Effector CD4-positive, alpha-beta T cell (primary cell): ENCODE measurements at regions not wholly inside any gene's neighbourhood (a gene's known extent, or its start where the extent isn't known, plus 50 kb on each side); places are given as distances from the start of the nearest gene placed in this dataset.
"Not testable (repeated sequence)": the region's sequence is repeated elsewhere in the genome, so short reads cannot be mapped to it uniquely, and the experiment has no call there.

ENCODE experiments used
- DNase-seq: peaks from one replicate; pipeline ENCODE4 v3.0.0-alpha.2; 2020

GRCh38 chr13:58633226-58633625 lies 1001.7 kb downstream of the PCDH17 start:
- no peak for DNase-seq

GRCh38 chr13:58655086-58655485 lies 1023.5 kb downstream of the PCDH17 start:
- no peak for DNase-seq

- no peak for DNase-seq
Observed at GRCh38 chr13:58660826-58661225, 1029.3 kb downstream of the PCDH17 start.

GRCh38 chr13:58666331-58666730 lies 1034.8 kb downstream of the PCDH17 start:
- no peak for DNase-seq

DNA sequence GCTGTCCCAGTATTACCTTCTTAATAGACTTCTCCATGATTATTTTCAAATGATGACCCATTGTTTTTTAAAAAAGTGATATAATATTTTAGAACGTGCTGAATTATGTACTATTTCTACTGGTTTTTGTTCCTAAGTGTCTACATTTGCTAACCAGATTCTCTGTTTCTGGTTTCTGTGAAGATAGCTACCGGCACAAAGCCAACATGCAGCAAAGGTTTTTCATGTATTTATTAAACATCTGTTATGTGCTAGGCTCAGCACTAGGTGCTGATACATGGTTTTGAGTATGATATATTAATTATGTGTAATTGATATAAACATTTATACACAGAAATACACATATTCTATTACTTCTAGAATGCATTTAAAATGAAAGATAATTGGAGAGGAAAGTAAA lies 1035.6 kb downstream of the PCDH17 start:
- DNase-seq: no peak

GRCh38 chr13:58680115-58680514 lies 1048.6 kb downstream of the PCDH17 start:
- no peak for DNase-seq

DNA sequence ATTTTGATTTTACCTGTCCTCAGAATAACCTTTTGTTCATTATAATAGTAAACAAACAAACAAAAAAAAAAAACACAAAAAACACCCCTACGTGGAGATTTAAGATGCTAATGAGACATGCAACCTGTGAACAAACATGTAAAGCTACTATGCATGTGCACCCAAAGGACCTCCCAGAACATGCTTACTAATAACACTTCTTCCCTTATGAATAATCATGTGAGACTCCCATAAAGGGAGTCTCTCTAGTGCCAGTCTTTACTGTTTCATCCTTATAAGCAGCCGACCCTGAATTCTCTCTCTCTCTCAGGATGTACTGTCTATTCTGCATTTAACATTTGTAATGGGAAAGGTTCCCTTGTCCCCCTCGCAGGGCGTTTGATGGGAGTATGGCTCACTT lies 1051.1 kb downstream of the PCDH17 start:
- no peak for DNase-seq

DNA sequence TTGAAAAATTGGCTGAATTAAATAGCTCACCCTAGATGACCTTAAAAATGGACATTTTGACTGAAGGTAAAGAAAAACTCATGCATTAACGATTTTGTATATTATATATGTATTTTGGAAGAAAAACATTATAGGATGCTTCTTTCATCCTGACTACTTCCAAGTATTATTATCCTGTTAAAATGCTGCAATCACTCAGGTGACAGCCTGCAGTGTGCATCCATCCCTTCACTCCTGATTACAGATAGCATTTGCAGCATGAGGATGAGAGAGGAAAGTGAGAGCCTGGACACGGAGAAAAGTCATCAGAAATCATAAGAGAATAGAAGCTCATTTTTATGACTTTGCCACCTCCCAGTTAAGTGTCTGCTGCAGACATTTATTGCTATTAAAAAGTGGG lies 1055.6 kb downstream of the PCDH17 start:
- DNase-seq: no peak

DNA sequence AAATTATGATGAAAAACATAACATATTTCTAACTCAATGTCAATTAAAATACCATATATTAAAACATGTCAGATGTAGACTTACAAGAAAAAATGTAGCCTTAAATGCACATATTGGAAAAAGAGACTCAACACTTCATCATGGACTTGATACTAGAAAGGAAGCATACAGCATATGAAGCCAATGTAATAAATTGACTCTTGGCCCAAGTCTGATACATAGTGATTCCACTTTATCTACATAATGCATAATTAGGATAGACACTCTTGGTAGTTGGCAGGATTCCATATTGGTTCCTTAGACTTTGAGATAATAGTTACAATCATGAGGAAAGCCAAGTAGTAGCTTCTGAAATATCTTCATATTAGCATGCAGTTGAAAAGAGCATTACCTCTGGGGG lies 1067.0 kb downstream of the PCDH17 start:
- no peak for DNase-seq

DNA sequence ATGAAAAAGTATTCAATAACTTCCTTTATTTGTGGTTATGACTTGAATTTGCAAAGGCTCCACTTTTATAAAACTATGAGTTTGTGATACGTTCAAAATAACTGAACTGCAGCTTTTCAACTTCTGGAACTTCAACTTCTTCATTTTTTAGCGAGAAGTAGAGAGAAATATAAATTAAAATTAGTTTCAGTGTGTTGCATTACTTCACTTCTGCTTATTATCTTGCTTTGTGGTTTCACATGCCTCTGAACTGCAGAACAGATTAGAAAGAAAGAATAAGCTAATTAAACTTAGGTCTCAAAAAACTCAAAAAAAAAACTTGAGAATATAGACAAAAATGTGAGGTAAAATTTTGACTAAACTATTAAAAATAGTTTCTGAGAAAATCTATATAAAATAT lies 1073.4 kb downstream of the PCDH17 start:
- DNase-seq: no peak

DNA sequence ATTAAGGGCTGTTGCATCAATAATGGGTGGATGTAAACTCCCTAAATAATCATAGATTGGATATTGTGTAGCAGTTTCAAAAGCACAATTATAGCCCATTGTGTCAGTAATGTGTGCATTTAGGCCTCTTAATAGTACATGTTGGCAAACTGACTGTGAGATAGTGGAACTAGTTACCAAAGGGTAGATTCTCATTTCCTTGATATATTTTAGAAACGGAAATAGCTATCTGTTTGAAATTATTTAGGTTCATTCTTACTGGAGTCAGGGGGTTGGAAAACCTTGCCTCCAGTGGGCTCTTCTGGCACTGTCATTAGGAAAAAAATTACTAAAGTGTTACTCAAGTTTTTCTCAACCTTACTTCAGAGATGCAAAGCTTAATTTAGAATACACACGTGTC lies 1074.9 kb downstream of the PCDH17 start:
- no peak for DNase-seq

GRCh38 chr13:58712191-58712590 lies 1080.6 kb downstream of the PCDH17 start:
- no peak for DNase-seq

- DNase-seq: not testable (repeated sequence)
Observed at GRCh38 chr13:58714016-58714415, 1082.5 kb downstream of the PCDH17 start.

DNA sequence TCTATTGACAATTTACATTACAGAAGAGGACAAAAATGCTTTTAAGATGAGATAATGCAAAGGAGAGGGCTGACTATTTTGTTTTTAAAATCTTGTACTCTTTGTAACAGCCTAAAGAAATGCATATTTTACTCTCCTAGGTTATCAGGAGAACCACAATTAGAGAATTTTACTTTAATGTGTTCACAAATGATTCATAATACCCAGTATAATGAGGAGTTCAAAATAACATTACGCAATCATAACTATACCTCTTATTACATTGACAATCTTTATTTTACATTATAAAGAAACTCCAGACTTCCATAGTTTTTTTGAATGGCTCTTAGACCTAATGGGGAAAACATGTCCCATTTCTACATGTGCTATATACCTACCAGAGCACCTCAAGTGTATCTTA lies 1089.7 kb downstream of the PCDH17 start:
- DNase-seq: no peak

DNA sequence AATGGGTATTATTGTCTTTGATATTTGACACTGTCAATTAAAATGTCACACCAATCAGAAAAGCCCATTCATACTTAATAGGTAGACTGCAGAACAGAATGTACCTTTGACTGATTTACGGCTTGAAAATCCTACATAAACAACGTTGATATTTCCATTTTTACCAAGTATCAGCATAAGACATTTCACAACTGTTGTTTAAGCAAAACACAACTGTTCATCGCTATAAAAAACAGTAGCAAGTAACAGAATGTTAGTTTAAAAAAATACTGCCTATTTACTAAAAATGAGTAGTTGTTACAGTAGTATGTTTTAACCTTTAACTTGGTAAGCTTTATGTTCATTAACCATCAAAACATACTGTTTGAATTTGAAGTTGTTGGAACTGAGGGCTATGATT lies 1096.6 kb downstream of the PCDH17 start:
- DNase-seq: no peak

DNA sequence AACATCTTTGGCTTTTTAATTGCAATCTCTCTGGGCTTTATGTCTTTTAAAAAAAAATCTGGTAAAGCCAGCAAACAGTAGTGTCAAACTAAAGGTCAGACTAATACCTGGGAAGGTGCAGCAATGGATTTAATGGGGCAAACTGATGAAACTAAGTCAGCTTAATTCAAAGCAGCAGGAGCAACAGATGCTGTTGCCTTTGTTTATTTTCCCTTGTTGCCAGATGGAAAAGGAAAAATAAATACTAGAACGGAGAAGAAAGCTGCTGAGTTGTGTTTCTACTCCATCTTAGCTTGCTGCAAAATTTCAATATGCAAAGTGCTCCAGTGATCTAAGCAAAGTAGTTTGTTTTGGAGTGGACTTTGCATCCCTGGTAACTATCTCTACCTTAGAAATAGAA lies 1097.8 kb downstream of the PCDH17 start:
- DNase-seq: no peak

DNA sequence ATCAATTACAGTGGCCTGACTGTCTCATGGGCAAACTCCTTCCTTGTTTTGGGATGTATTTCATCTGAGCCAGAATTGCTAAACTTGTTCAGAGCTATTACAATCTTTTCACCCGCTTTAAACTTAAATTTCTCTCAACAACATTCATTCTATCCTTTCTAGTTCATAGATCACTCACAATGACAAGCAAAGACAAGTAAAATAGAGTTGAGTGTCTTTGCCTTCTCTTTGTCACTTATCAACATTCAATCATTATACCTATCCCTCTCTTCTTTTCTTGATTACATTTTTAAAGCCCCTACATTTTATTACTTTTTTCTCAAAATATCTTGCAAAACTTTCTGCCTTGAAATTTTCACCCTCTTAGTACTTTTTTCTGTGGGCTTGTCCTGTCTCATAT lies 1113.1 kb downstream of the PCDH17 start:
- DNase-seq: no peak

- DNase-seq: no peak
Observed at GRCh38 chr13:58767566-58767965, 1136.0 kb downstream of the PCDH17 start.

DNA sequence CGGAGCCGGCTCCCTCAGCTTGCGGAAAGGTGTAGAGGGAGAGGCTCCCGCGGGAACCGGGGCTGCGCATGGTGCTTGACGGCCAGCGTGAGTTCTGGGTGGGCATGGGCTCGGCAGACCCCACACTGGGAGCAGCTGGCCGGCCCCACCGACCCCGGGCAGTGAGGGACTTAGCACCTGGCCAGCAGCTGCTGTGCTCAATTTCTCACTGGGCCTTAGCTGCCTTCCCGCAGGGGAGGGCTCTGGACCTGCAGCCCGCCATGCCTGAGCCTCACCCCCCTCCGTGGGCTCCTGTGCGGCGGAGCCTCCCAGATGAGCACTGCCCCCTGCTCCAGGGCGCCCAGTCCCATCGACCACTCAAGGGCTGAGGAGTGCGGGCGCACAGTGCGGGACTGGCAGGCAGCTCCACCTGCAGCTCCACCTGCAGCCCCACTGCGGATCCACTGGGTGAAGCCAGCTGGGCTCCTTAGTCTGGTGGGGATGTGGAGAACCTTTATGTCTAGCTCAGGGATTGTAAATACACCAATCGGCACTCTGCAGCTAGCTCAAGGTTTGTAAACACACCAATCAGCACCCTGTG lies 1141.8 kb downstream of the PCDH17 start:
- no peak for DNase-seq

DNA sequence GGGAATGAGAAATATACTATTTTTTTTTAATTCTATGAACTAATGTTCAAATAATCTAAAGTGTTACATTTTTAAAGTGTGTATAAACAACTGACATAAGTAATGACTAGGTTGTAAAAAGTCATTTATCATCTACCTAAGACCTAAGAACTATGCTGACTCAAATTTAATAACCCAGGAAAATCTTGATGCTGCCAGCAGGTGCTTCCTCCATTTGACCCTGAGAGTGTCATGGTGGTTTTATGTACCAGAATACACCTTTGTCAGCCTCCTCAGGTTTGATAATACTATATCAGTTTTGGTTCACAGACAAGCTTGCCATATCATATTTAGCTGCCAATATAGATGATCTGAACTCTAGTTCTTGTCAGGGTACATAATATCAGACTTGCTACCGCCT lies 1151.2 kb downstream of the PCDH17 start:
- no peak for DNase-seq

- no peak for DNase-seq
Observed at GRCh38 chr13:58792854-58793253, 1161.3 kb downstream of the PCDH17 start.

DNA sequence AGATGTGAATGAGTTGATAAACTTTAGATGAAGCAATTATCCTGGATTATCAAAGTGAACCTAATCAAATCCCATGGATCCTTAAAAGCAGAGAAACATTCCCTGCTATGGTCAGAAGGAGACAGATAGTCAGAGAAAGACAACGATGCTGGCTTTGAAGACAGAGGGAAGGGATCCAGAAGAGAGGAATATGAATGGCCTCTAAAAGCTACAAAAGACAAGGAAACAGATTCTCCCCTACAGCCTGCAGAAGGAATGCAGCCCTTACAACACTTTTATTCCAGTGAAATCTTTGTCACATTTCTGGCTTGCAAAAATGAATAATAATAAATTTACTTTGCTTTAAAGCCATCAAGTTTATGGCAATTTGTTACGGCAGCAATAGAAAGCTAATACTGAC lies 1164.2 kb downstream of the PCDH17 start:
- no peak for DNase-seq

GRCh38 chr13:58804832-58805231 lies 1173.3 kb downstream of the PCDH17 start:
- no peak for DNase-seq

GRCh38 chr13:58806401-58806800 lies 1174.9 kb downstream of the PCDH17 start:
- DNase-seq: no peak

DNA sequence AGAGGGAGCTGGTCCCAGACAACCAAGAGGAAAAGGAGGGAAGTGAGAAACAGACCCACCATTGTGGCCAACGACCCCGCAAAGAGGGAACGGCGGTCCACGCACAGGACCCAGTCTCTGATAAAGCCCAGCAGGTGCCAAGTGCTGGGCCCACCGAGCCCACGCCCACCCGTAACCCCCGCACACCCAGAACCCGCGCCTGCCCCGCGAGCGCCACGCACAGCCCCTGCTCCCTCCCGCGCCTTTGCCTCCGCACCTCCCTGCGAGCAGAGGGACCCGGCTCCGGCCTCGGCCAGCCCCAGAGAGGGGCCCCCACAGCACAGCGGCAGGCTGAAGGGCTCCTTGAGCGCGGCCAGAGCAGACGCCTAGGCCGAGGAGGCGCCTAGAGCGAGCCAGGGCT lies 1192.2 kb downstream of the PCDH17 start:
- no peak for DNase-seq

DNA sequence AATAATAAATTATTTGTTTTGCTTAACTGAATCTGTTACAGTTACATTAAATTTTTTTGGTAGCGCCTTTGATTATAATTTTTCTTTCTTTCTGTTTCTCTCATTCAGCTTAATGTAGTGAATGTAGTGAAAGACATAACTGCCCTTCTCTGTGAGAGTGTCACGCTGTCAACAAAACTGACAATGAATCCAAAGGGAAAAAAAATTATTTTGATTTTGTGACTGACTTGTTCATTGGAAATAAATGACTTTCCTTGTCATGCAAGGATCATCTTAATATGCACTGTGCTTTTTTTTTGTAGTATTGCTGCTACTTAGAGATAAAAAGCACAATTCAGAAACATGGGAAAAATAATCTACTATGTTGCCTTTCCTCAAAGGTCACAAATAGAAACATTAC lies 1196.4 kb downstream of the PCDH17 start:
- no peak for DNase-seq
